ENCODE measurements at regions not wholly inside any gene's neighbourhood (a gene's known extent, or its start where the extent isn't known, plus 50 kb on each side); places are given as distances from the start of the nearest gene placed in this dataset.

GRCh38 chr13:72061613-72062012, 194.6 kb upstream of the DACH1 start:
- no peaks in the 10 kb centered on the region for H3K36me3 Mint-ChIP-seq (ENCODE audit: low read depth)
- H3K27me3 Mint-ChIP-seq: no peaks in the 10 kb centered on the region
- H3K27ac Mint-ChIP-seq: no peak overlapping the region
- H3K4me3 Mint-ChIP-seq: no peak overlapping the region
- peaks cover 35% of the 10 kb centered on the region for H3K9me3 Mint-ChIP-seq
- H3K4me1 Mint-ChIP-seq (ENCODE audit: low read depth): no peaks in the 10 kb centered on the region

DNA sequence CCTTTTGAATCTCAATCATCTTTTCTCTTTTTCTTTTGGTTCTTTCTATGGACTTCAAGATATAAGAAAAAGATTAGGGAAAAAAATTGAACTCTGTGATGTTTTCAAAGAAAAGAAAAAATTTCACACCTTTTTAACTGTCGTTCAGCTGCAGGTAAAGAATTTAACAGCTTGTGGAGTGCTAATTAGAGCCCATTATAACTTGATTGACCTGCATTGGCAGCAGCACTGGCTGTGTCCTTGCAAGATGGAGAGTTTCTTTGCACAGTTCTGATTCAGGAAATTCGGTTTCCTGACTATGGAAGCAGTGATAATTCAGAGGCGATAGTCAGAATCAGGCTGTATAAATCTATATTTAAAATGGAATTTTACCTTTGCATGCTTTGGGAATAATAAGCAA, 183.2 kb upstream of the DACH1 start:
- Mint-ChIP-seq H3K4me3 (no peak overlapping the region), H3K9me3 (peaks cover 14% of the 10 kb centered on the region), H3K4me1 (ENCODE audit: low read depth) (no peaks in the 10 kb centered on the region), H3K36me3 (ENCODE audit: low read depth) (no peaks in the 10 kb centered on the region), H3K27ac (no peak overlapping the region), H3K27me3 (no peaks in the 10 kb centered on the region)

GRCh38 chr13:72043366-72043765, 176.4 kb upstream of the DACH1 start:
- H3K36me3 Mint-ChIP-seq (ENCODE audit: low read depth): no peaks in the 10 kb centered on the region
- no peak overlapping the region for H3K27ac Mint-ChIP-seq
- no peaks in the 10 kb centered on the region for H3K27me3 Mint-ChIP-seq
- H3K4me3 Mint-ChIP-seq: no peak overlapping the region
- H3K4me1 Mint-ChIP-seq (ENCODE audit: low read depth): no peaks in the 10 kb centered on the region
- peaks cover 24% of the 10 kb centered on the region for H3K9me3 Mint-ChIP-seq

GRCh38 chr13:72041165-72041564, 174.2 kb upstream of the DACH1 start:
- Mint-ChIP-seq H3K27me3 (no peaks in the 10 kb centered on the region), H3K36me3 (ENCODE audit: low read depth) (no peaks in the 10 kb centered on the region), H3K4me1 (ENCODE audit: low read depth) (no peaks in the 10 kb centered on the region), H3K9me3 (peaks cover 18% of the 10 kb centered on the region), H3K4me3 (no peak overlapping the region), H3K27ac (no peak overlapping the region)

DNA sequence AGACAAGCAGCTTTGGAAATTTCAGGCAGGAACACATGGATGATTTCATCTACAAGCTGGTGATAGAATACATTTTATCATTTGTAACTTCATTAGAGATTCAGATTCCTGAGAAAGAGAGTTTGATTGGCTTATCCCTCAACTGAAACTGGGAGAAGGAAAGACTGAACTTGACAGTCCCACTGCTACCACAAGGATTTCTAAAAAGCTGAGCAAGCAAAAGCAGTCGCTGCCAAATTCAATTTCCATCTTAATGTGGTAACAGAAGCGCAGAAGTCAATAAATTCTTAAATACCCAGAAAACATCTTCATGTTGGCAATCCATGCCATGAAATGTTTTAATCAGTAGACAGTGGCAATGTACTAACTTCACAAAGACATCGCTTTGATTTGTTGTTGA, 172.1 kb upstream of the DACH1 start:
- Mint-ChIP-seq H3K4me1 (ENCODE audit: low read depth) (no peaks in the 10 kb centered on the region), H3K4me3 (no peak overlapping the region), H3K9me3 (peaks cover 22% of the 10 kb centered on the region), H3K36me3 (ENCODE audit: low read depth) (no peaks in the 10 kb centered on the region), H3K27me3 (no peaks in the 10 kb centered on the region), H3K27ac (no peak overlapping the region)

GRCh38 chr13:72029981-72030380, 163.0 kb upstream of the DACH1 start:
- peaks cover 11% of the 10 kb centered on the region for H3K9me3 Mint-ChIP-seq
- H3K4me1 Mint-ChIP-seq (ENCODE audit: low read depth): no peaks in the 10 kb centered on the region
- no peaks in the 10 kb centered on the region for H3K36me3 Mint-ChIP-seq (ENCODE audit: low read depth)
- H3K27ac Mint-ChIP-seq: no peak overlapping the region
- no peaks in the 10 kb centered on the region for H3K27me3 Mint-ChIP-seq
- H3K4me3 Mint-ChIP-seq: no peak overlapping the region

DNA sequence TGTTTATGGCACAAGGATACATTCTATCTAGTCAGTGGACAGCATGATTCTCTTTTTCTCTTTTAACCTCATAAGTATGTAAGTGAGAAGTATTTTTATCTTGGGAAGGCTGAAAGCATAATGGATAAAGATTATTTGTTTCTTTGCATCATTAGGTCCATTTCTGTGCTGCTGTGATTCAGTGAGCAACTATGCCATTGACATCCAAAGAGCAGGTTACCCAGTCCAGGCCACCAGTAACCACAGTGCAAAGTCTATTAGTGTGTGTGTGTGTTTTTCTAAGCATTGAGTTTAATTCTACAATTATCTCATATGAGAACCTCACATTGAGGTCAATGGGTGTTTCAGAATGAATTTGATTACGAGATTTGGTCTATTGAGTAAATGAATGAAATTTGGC, 158.8 kb upstream of the DACH1 start:
- Mint-ChIP-seq H3K36me3 (ENCODE audit: low read depth) (no peaks in the 10 kb centered on the region), H3K27me3 (no peaks in the 10 kb centered on the region), H3K4me3 (no peak overlapping the region), H3K4me1 (ENCODE audit: low read depth) (no peaks in the 10 kb centered on the region), H3K9me3 (peaks cover 11% of the 10 kb centered on the region), H3K27ac (no peak overlapping the region)

DNA sequence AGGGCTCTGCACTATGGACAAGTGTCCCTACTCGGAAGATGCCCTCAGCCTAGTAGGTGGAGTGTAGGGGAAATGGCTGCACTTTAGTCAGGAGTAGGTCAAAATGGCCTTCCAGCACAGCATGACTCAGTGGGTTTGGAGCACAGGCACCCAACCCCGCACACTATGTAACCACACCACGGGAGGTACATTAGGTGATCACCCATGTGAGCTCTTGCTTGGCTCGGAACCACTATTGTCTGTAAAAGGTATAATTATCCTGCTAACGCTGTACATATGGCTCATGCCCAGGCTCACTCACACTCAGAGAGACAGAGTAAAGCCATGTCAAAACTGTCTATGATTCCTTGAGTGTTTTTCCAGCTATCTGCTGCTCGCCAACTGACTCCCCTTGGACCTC, 156.9 kb upstream of the DACH1 start:
- Mint-ChIP-seq H3K27me3 (no peaks in the 10 kb centered on the region), H3K36me3 (ENCODE audit: low read depth) (no peaks in the 10 kb centered on the region), H3K27ac (no peak overlapping the region), H3K4me1 (ENCODE audit: low read depth) (no peaks in the 10 kb centered on the region), H3K4me3 (no peak overlapping the region), H3K9me3 (peaks cover 4% of the 10 kb centered on the region)

- Mint-ChIP-seq H3K9me3 (peaks cover 16% of the 10 kb centered on the region), H3K27ac (no peak overlapping the region), H3K4me1 (ENCODE audit: low read depth) (no peaks in the 10 kb centered on the region), H3K27me3 (no peaks in the 10 kb centered on the region), H3K4me3 (no peak overlapping the region), H3K36me3 (ENCODE audit: low read depth) (no peaks in the 10 kb centered on the region)
Measured at GRCh38 chr13:72005455-72005854, 138.5 kb upstream of the DACH1 start.

DNA sequence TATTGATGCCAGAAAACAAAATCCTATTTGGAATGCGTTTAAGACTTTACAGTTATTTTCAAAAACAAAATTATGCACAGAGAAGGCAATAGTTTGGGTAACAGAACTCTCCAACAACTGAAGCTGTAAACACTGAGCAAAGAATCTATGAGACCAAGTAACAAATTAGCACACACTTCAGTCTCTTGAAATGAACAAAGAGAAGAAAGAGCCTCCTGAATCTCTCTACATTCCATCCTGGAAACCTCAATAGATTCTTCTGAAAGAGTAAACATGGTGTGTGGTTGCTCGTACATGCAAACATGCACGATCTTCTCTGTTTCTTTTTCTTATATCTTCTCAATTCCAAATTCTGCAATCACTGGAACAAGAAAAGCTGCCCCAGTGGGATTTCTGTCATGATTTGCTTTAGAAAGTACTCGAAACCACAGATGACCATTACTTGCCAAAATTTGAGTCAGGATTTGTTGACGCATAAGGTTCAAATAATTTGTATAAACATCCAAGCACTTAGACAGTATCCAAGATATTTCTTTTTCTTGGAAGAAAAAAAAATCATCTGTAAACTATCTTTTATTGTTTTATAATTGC, 137.9 kb upstream of the DACH1 start:
- Mint-ChIP-seq H3K9me3 (peaks cover 19% of the 10 kb centered on the region), H3K36me3 (ENCODE audit: low read depth) (no peaks in the 10 kb centered on the region), H3K27me3 (no peaks in the 10 kb centered on the region), H3K4me3 (no peak overlapping the region), H3K27ac (no peak overlapping the region), H3K4me1 (ENCODE audit: low read depth) (no peaks in the 10 kb centered on the region)

GRCh38 chr13:72004246-72004645, 137.2 kb upstream of the DACH1 start:
- Mint-ChIP-seq H3K36me3 (ENCODE audit: low read depth) (no peaks in the 10 kb centered on the region), H3K4me1 (ENCODE audit: low read depth) (no peaks in the 10 kb centered on the region), H3K27me3 (no peaks in the 10 kb centered on the region), H3K9me3 (peaks cover 22% of the 10 kb centered on the region), H3K27ac (no peak overlapping the region), H3K4me3 (no peak overlapping the region)

DNA sequence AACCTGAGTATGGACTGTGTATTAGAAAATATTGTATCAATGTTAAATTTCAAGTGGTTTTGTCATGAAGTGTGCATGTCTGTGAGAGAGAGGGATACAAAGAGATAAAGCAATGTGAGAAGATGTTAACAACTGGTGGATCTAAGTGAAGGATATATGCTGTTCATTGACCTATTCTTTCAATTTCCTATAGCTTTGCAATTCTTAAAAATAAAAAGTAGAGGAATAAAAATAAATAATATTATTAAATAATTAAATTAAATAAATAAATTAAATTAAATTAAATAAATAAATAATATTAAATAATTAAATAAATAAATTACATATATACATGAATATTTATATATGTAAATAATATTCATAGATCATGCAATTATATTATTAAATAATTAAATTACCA, 131.2 kb upstream of the DACH1 start:
- Mint-ChIP-seq H3K27ac (no peak overlapping the region), H3K4me1 (ENCODE audit: low read depth) (no peaks in the 10 kb centered on the region), H3K27me3 (no peaks in the 10 kb centered on the region), H3K9me3 (peaks cover 23% of the 10 kb centered on the region), H3K36me3 (ENCODE audit: low read depth) (no peaks in the 10 kb centered on the region), H3K4me3 (no peak overlapping the region)

GRCh38 chr13:71979616-71980015, 112.6 kb upstream of the DACH1 start:
- no peaks in the 10 kb centered on the region for H3K36me3 Mint-ChIP-seq (ENCODE audit: low read depth)
- H3K4me3 Mint-ChIP-seq: no peak overlapping the region
- H3K27me3 Mint-ChIP-seq: no peaks in the 10 kb centered on the region
- H3K27ac Mint-ChIP-seq: no peak overlapping the region
- peaks cover 18% of the 10 kb centered on the region for H3K9me3 Mint-ChIP-seq
- H3K4me1 Mint-ChIP-seq (ENCODE audit: low read depth): no peaks in the 10 kb centered on the region

DNA sequence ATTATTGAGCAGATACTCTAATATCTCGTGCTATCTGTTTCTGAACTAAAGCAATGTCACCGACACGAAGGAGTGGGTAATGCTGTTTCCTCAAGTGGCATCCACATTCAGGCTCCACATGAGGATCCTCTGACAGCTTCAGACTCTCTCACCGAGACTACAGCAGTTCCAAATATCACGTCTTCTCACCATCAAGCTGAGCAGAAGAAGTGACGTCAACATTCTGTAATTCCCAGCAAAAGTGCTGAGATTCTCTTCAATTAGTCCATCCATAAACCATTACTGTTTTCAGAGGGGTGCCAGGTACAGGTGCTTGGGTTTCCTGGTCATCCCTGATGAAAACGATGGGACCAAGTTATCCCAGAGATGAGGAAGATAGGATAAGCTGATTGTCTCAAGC, 110.0 kb upstream of the DACH1 start:
- Mint-ChIP-seq H3K4me3 (no peak overlapping the region), H3K27ac (no peak overlapping the region), H3K9me3 (no peaks in the 10 kb centered on the region), H3K27me3 (no peaks in the 10 kb centered on the region), H3K36me3 (ENCODE audit: low read depth) (no peaks in the 10 kb centered on the region), H3K4me1 (ENCODE audit: low read depth) (no peaks in the 10 kb centered on the region)

GRCh38 chr13:71967990-71968389, 101.0 kb upstream of the DACH1 start:
- Mint-ChIP-seq H3K9me3 (peaks cover 4% of the 10 kb centered on the region), H3K27ac (no peak overlapping the region), H3K4me3 (no peak overlapping the region), H3K27me3 (no peaks in the 10 kb centered on the region), H3K36me3 (ENCODE audit: low read depth) (no peaks in the 10 kb centered on the region), H3K4me1 (ENCODE audit: low read depth) (no peaks in the 10 kb centered on the region)

- H3K27me3 Mint-ChIP-seq: no peaks in the 10 kb centered on the region
- H3K9me3 Mint-ChIP-seq: peaks cover 4% of the 10 kb centered on the region
- H3K4me3 Mint-ChIP-seq: peak overlapping the region; percentile 59
- no peaks in the 10 kb centered on the region for H3K36me3 Mint-ChIP-seq (ENCODE audit: low read depth)
- no peak overlapping the region for H3K27ac Mint-ChIP-seq
- no peaks in the 10 kb centered on the region for H3K4me1 Mint-ChIP-seq (ENCODE audit: low read depth)
Measured at GRCh38 chr13:71964491-71965100, 97.6 kb upstream of the DACH1 start.

Measured in stimulated activated naive CD8-positive, alpha-beta T cell treated with anti-CD3 and anti-CD28 coated beads, Interleukin-15, Interleukin-2, amounts not matched to agents 100 ng/mL and 50 ng/mL, for 24 hours (primary cell).